ENCODE measurements at regions not wholly inside any gene's neighbourhood (a gene's known extent, or its start where the extent isn't known, plus 50 kb on each side); places are given as distances from the start of the nearest gene placed in this dataset.

DNA sequence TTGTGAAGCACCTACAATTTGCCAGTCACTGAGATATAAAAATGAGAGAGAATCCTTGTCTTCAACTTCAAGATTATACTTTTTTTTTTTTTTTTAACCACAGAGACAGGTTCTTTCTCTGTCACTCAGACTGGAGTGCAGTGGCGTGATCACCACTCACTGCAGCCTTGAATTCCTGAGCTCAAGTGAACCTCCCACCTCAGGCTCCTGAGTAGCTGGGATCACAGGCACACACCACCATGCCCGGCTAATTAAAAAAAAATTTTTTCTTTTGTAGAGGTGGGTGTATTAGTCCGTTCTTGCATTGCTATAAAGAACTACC, 51.6 kb upstream of the PMEPA1 start:
- 78 to 90% (median 86%) methylated on average over 3 of the region's 3 CpGs for WGBS, 5 donors
- TF ChIP-seq EP300 (IDR thresholded peaks at IDR 0.05) (no peak), POLR2AphosphoS5 (IDR thresholded peaks at IDR 0.05) (no peak), POLR2A (IDR thresholded peaks at IDR 0.05) (no peak)
- TF ChIP-seq, protein P1, sequence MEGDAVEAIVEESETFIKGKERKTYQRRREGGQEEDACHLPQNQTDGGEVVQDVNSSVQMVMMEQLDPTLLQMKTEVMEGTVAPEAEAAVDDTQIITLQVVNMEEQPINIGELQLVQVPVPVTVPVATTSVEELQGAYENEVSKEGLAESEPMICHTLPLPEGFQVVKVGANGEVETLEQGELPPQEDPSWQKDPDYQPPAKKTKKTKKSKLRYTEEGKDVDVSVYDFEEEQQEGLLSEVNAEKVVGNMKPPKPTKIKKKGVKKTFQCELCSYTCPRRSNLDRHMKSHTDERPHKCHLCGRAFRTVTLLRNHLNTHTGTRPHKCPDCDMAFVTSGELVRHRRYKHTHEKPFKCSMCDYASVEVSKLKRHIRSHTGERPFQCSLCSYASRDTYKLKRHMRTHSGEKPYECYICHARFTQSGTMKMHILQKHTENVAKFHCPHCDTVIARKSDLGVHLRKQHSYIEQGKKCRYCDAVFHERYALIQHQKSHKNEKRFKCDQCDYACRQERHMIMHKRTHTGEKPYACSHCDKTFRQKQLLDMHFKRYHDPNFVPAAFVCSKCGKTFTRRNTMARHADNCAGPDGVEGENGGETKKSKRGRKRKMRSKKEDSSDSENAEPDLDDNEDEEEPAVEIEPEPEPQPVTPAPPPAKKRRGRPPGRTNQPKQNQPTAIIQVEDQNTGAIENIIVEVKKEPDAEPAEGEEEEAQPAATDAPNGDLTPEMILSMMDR (IDR thresholded peaks at IDR 0.05) = no peak
- intact Hi-C loops (cut with DNase I; ENCODE audit: low total_unique reads) = no loop called here
- no peak for DNase-seq
- Histone ChIP-seq H3K27ac (no peak overlapping the region), H3K9me3 (peaks cover 0 to 20% (median 13%) of the 10 kb centered on the region in 4 donors), H3K4me3 (no peak overlapping the region), H3K27me3 (no peaks in the 10 kb centered on the region), H3K36me3 (no peaks in the 10 kb centered on the region), H3K4me1 (no peaks in the 10 kb centered on the region)

DNA sequence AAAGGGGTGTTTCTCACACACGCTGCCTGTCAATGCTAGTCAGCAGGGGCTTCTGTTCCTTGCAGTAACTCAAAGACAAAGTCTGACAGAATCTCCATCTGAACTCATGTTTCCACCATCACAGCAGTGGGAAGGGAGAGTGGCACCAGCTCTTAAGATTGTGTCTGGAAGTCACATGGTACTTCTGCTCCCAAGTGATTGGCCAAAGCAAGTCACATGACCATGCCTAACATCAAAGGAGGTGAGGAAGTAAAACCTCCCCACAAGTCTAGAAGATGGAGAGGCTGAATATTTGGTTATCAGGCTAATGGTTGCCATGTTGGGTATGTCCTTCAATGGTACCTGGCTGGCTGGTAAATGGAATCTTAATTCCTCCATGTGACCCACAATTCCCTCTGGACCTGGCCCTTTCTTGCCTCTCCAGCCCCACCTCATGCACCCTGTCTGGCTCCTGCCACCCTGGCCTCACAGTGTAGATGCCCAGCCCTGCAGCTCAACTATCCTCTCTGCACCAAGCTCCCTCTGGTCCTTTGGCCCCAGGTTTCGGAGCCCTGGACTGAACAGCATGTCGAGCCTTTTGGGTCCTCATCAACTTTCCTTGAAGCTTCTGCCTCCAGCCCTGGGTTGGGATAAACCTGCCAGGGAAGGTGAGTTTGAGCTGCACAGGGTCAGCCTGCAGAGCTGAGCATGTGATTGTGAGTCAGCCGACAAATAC, 51.0 kb upstream of the PMEPA1 start:
- TF ChIP-seq POLR2A (IDR thresholded peaks at IDR 0.05) (no peak), EP300 (IDR thresholded peaks at IDR 0.05) (no peak), POLR2AphosphoS5 (IDR thresholded peaks at IDR 0.05) (no peak)
- TF ChIP-seq, protein P1 (IDR thresholded peaks at IDR 0.05) = no peak
- Histone ChIP-seq H3K9me3 (peaks cover 0 to 20% (median 13%) of the 10 kb centered on the region in 4 donors), H3K27ac (no peak overlapping the region), H3K4me1 (no peaks in the 10 kb centered on the region), H3K4me3 (no peak overlapping the region), H3K27me3 (no peaks in the 10 kb centered on the region), H3K36me3 (no peaks in the 10 kb centered on the region)
- intact Hi-C loops (cut with DNase I; ENCODE audit: low total_unique reads) = no loop called here
- 90 to 100% (median 95%) methylated on average over 4 of the region's 4 CpGs for WGBS, 5 donors
- no peak for DNase-seq

DNA sequence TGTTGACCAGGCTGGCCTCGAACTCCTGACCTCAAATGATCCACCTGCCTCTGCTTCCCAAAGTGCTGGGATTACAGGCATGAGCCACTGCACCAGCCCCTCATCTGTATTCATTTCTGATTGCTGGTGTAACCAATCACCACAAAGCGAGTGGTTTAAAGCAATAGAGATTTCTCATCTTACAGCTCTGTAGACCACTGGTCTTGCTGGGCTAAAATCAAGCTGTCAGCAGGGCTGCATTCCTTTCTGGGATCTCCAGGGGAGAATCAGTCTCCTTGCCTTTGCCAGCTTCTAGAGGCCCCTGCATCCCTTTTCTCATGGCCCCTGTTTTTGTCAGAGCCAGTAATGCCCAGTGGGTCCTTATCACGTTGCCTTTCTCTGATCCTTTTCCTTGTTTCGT, 49.9 kb upstream of the PMEPA1 start:
- Histone ChIP-seq H3K4me3 (no peak overlapping the region), H3K27me3 (no peaks in the 10 kb centered on the region), H3K4me1 (no peaks in the 10 kb centered on the region), H3K36me3 (no peaks in the 10 kb centered on the region), H3K27ac (no peak overlapping the region), H3K9me3 (peaks cover 0 to 17% (median 10%) of the 10 kb centered on the region in 4 donors)
- no peak for DNase-seq
- TF ChIP-seq, protein P1 (IDR thresholded peaks at IDR 0.05) = no peak
- TF ChIP-seq POLR2A (IDR thresholded peaks at IDR 0.05) (no peak), POLR2AphosphoS5 (IDR thresholded peaks at IDR 0.05) (no peak), EP300 (IDR thresholded peaks at IDR 0.05) (no peak)
- WGBS, 5 donors = 70 to 87% (median 80%) methylated on average over 4 of the region's 4 CpGs
- intact Hi-C loops (cut with DNase I; ENCODE audit: low total_unique reads) = no loop called here

Small RNA genes in the stretch of these regions (small RNA-seq; reads per million reads assigned to genes)
- gene MIR4532 = 0 to 0.20 (median 0.03) reads per million in 4 donors
